Gastroesophageal sphincter (tissue), 4 donors: ENCODE measurements at regions not wholly inside any gene's neighbourhood (a gene's known extent, or its start where the extent isn't known, plus 50 kb on each side); places are given as distances from the start of the nearest gene placed in this dataset.
"Not testable (repeated sequence)": the region's sequence is repeated elsewhere in the genome, so short reads cannot be mapped to it uniquely, and the experiment has no call there.

ENCODE experiments used
- ATAC-seq: fragments of 150-250 bp; one replicate; pipeline ENCODE4 v1.9.1; 2016; ENCODE audit warnings: mild to moderate bottlenecking, moderate library complexity
- H3K27ac ChIP-seq, 4 donors: fragments of 200-600 bp; sonication (generic) in 3 of 4; 1 replicate in 3 of 4; 2 replicates in 1 of 4; pipeline ENCODE4 v1.5.1; 2016 to 2019
- H3K27me3 ChIP-seq: fragments of 200-600 bp; sonication (generic); one replicate; pipeline ENCODE4 v1.5.1; 2019
- H3K36me3 ChIP-seq, 2 donors: fragments of 200-600 bp; sonication (generic); one replicate each; pipeline ENCODE4 v1.5.1; 2019; ENCODE audit warnings: control low read depth in 1 of 2
- H3K4me1 ChIP-seq, 3 donors: fragments of 200-600 bp; sonication (generic); 1 replicate in 2 of 3; 2 replicates in 1 of 3; pipeline ENCODE4 v1.5.1; 2016 to 2019; ENCODE audit warnings: control low read depth in 2 of 3
- H3K4me3 ChIP-seq, 2 donors: fragments of 200-600 bp; sonication (generic); one replicate each; pipeline ENCODE4 v1.5.1; 2019; ENCODE audit warnings: mild to moderate bottlenecking in 1 of 2, moderate library complexity in 1 of 2
- H3K9me3 ChIP-seq, 3 donors: fragments of 200-600 bp; sonication (generic); one replicate each; pipeline ENCODE4 v1.5.1; 2017 to 2019; ENCODE audit warnings: control low read depth in 2 of 3
- CTCF ChIP-seq, 4 experiments: fragments of 200-600 bp in 2 of 4; fragments of 450-650 bp in 2 of 4; sonication (generic) in 1 of 4; IDR thresholded peaks; one replicate each; pipeline ENCODE4 v1.5.1; 2017 to 2019; ENCODE audit warnings: antibody characterized with exemption in 4 of 4, mild to moderate bottlenecking in 2 of 4, moderate library complexity in 2 of 4
- EP300 ChIP-seq: sonication (generic); formaldehyde crosslinking; IDR thresholded peaks from one replicate; pipeline ENCODE4 v1.6.1; 2017; ENCODE audit warnings: antibody characterized with exemption, mild to moderate bottlenecking
- POLR2A ChIP-seq, 2 donors: fragments of 450-650 bp; IDR thresholded peaks; one replicate each; pipeline ENCODE4 v1.6.1; 2017; ENCODE audit warnings: antibody characterized with exemption in 2 of 2, mild to moderate bottlenecking in 2 of 2, moderate library complexity in 1 of 2
- POLR2AphosphoS5 ChIP-seq: sonication (generic); formaldehyde crosslinking; IDR thresholded peaks from one replicate; pipeline ENCODE4 v1.6.1; 2017; ENCODE audit warnings: antibody characterized with exemption
- WGBS, 2 donors: methylation state at CpG; one replicate each; pipeline ENCODE4 v1.1.5; 2018; ENCODE audit warnings: low coverage in 1 of 2; 5-methylcytosine and 5-hydroxymethylcytosine counted together

GRCh38 chr22:48416396-48417224, 1411.1 kb downstream of the BRD1 start:
- 30 to 45% methylated on average over 9 to 10 of the region's 16 CpGs for WGBS, 2 donors
- Histone ChIP-seq H3K27ac (no peak overlapping the region), H3K36me3 (no peaks in the 10 kb centered on the region), H3K9me3 (no peaks in the 10 kb centered on the region), H3K27me3 (peaks cover 62% of the 10 kb centered on the region), H3K4me3 (no peak overlapping the region), H3K4me1 (no peaks in the 10 kb centered on the region)
- TF ChIP-seq CTCF (IDR thresholded peaks at IDR 0.05) (no peak), POLR2AphosphoS5 (no peak), EP300 (no peak), POLR2A (IDR thresholded peaks at IDR 0.05) (no peak)
- no peak for ATAC-seq

- WGBS, 2 donors: 56 to 64% methylated on average over 9 to 14 of the region's 14 CpGs
- H3K4me3 ChIP-seq: no peak overlapping the region
- no peak overlapping the region for H3K27ac ChIP-seq
- no peaks in the 10 kb centered on the region for H3K9me3 ChIP-seq
- H3K27me3 ChIP-seq: peaks cover 65% of the 10 kb centered on the region
- no peak for ATAC-seq
- H3K36me3 ChIP-seq: no peaks in the 10 kb centered on the region
- TF ChIP-seq POLR2A (IDR thresholded peaks at IDR 0.05): no peak
- TF ChIP-seq POLR2AphosphoS5: no peak
- no peak for TF ChIP-seq EP300
- no peak for TF ChIP-seq CTCF (IDR thresholded peaks at IDR 0.05)
- no peaks in the 10 kb centered on the region for H3K4me1 ChIP-seq
Observed at GRCh38 chr22:48415520-48415919, 1412.2 kb downstream of the BRD1 start.

- Histone ChIP-seq H3K4me3 (no peak overlapping the region), H3K36me3 (no peaks in the 10 kb centered on the region), H3K9me3 (no peaks in the 10 kb centered on the region), H3K4me1 (no peaks in the 10 kb centered on the region), H3K27me3 (peaks cover 58% of the 10 kb centered on the region), H3K27ac (no peak overlapping the region)
- WGBS, 2 donors: 85 to 100% methylated on average over 2 of the region's 3 CpGs
- no peak for TF ChIP-seq CTCF (IDR thresholded peaks at IDR 0.05)
- no peak for TF ChIP-seq POLR2AphosphoS5
- no peak for TF ChIP-seq POLR2A (IDR thresholded peaks at IDR 0.05)
- no peak for TF ChIP-seq EP300
- no peak for ATAC-seq
Observed at GRCh38 chr22:48414651-48415050, 1413.0 kb downstream of the BRD1 start.

- H3K27ac ChIP-seq, H3K4me3 ChIP-seq, ATAC-seq, H3K36me3 ChIP-seq, H3K4me1 ChIP-seq: not testable (repeated sequence)
- Histone ChIP-seq H3K9me3 (peaks cover 0 to 11% (median 0%) of the 10 kb centered on the region in 3 donors), H3K27me3 (peaks cover 52% of the 10 kb centered on the region)
- WGBS, 2 donors: 86 to 94% methylated on average over 10 to 15 of the region's 17 CpGs
Observed at GRCh38 chr22:48412931-48413330, 1414.7 kb downstream of the BRD1 start.

GRCh38 chr22:48410536-48410935, 1417.1 kb downstream of the BRD1 start:
- no peak for ATAC-seq
- TF ChIP-seq POLR2A (IDR thresholded peaks at IDR 0.05) (no peak), CTCF (IDR thresholded peaks at IDR 0.05) (no peak), POLR2AphosphoS5 (no peak), EP300 (no peak)
- Histone ChIP-seq H3K36me3 (no peaks in the 10 kb centered on the region), H3K27me3 (peaks cover 36% of the 10 kb centered on the region), H3K9me3 (peaks cover 0 to 15% (median 0%) of the 10 kb centered on the region in 3 donors), H3K4me1 (no peaks in the 10 kb centered on the region), H3K4me3 (no peak overlapping the region), H3K27ac (no peak overlapping the region)
- 14 to 86% methylated on average over 1 to 5 of the region's 5 CpGs for WGBS, 2 donors
